HEK293 (cell line): ENCODE measurements at regions not wholly inside any gene's neighbourhood (a gene's known extent, or its start where the extent isn't known, plus 50 kb on each side); places are given as distances from the start of the nearest gene placed in this dataset.

ENCODE experiments used
- CTCF ChIA-PET: fragments of 350-600 bp; formaldehyde crosslinking; extraction: SDS; loops from one replicate; lab custom pipeline; 2021; ENCODE audit warnings: antibody characterized with exemption; lab: Yijun Ruan, JAX
- POLR2A ChIA-PET: fragments of 300-600 bp; formaldehyde crosslinking; extraction: SDS; loops from one replicate; lab custom pipeline; 2020; ENCODE audit warnings: antibody characterized with exemption, inconsistent platforms; lab: Yijun Ruan, JAX
- H3K27ac ChIP-seq: fragments of 200-500 bp; sonication (Bioruptor generic); 2 replicates; pipeline ENCODE4 v1.5.1; 2014; ENCODE audit warnings: low read depth, low read length, control low read depth, inconsistent platforms; ENCODE audit errors: extremely low read depth
- H3K36me3 ChIP-seq, 2 experiments: fragments of 200-500 bp in 1 of 2; sonication (Bioruptor generic) in 1 of 2; 1 replicate in 1 of 2; 2 replicates in 1 of 2; pipeline ENCODE4 v1.5.1; 2014 to 2017; ENCODE audit warnings: inconsistent platforms in 2 of 2, low read length in 2 of 2; ENCODE audit not compliant: control insufficient read depth in 2 of 2, insufficient read depth in 1 of 2
- H3K4me1 ChIP-seq: fragments of 200-500 bp; sonication (Bioruptor generic); 2 replicates; pipeline ENCODE4 v1.5.1; 2014; ENCODE audit warnings: mild to moderate bottlenecking, low read length, inconsistent platforms; ENCODE audit not compliant: control insufficient read depth, insufficient read depth
- H3K4me3 ChIP-seq: 2 replicates; pipeline ENCODE4 v1.5.1; 2011; ENCODE audit warnings: low read depth, mild to moderate bottlenecking, control low read depth, low read length, moderate library complexity
- H3K9me3 ChIP-seq: fragments of 200-500 bp; sonication (Bioruptor generic); 2 replicates; pipeline ENCODE4 v1.5.1; 2014; ENCODE audit warnings: low read depth, low read length, inconsistent platforms; ENCODE audit not compliant: control insufficient read depth, insufficient read depth
- BCL11A ChIP-seq: fragments of 450-650 bp; formaldehyde crosslinking; IDR thresholded peaks from 2 replicates; pipeline ENCODE4 v1.5.1; 2016; ENCODE audit warnings: low read depth, missing biosample characterization, missing genetic modification characterization
- GLI4 ChIP-seq: fragments of 450-650 bp; formaldehyde crosslinking; IDR thresholded peaks from 2 replicates; pipeline ENCODE4 v1.5.1; 2016; ENCODE audit warnings: missing biosample characterization, missing genetic modification characterization
- MEIS1 ChIP-seq: sonication (generic); formaldehyde crosslinking; IDR thresholded peaks from 2 replicates; pipeline ENCODE4 v1.8.1; 2022; ENCODE audit warnings: missing genetic modification reagents, mild to moderate bottlenecking, borderline replicate concordance
- MYNN ChIP-seq: fragments of 450-650 bp; formaldehyde crosslinking; IDR thresholded peaks from 2 replicates; pipeline ENCODE4 v1.5.1; 2016; ENCODE audit warnings: missing biosample characterization, missing genetic modification characterization, borderline replicate concordance
- PRDM1 ChIP-seq: fragments of 450-650 bp; formaldehyde crosslinking; IDR thresholded peaks from 2 replicates; pipeline ENCODE4; 2016; ENCODE audit warnings: missing biosample characterization, missing genetic modification characterization
- SETDB1 ChIP-seq: IDR thresholded peaks from one replicate; pipeline ENCODE4 v1.6.1; 2017; ENCODE audit warnings: mild to moderate bottlenecking, low read length, moderate library complexity, mixed read lengths; ENCODE audit not compliant: insufficient read length
- TRIM28 ChIP-seq: IDR thresholded peaks from 2 replicates; pipeline ENCODE4 v1.6.1; 2011; ENCODE audit warnings: low read length, control low read depth, borderline replicate concordance
- WT1 ChIP-seq: fragments of 450-650 bp; formaldehyde crosslinking; IDR thresholded peaks from 2 replicates; pipeline ENCODE4 v1.5.1; 2016; ENCODE audit warnings: missing biosample characterization, missing genetic modification characterization
- ZFP41 ChIP-seq: fragments of 450-650 bp; formaldehyde crosslinking; IDR thresholded peaks from 2 replicates; pipeline ENCODE4 v1.5.1; 2016; ENCODE audit warnings: missing biosample characterization, missing genetic modification characterization, borderline replicate concordance
- ZNF19 ChIP-seq: fragments of 450-650 bp; formaldehyde crosslinking; IDR thresholded peaks from 2 replicates; pipeline ENCODE4; 2016; ENCODE audit warnings: missing biosample characterization, missing genetic modification characterization, low read depth
- ZNF248 ChIP-seq: fragments of 450-650 bp; formaldehyde crosslinking; IDR thresholded peaks from 2 replicates; pipeline ENCODE4 v1.5.1; 2017; ENCODE audit warnings: missing biosample characterization, missing genetic modification characterization
- ZNF416 ChIP-seq: fragments of 450-650 bp; formaldehyde crosslinking; IDR thresholded peaks from 2 replicates; pipeline ENCODE4 v1.5.1; 2016; ENCODE audit warnings: missing biosample characterization, missing genetic modification characterization
- ZNF777 ChIP-seq: fragments of 450-650 bp; formaldehyde crosslinking; IDR thresholded peaks from 2 replicates; pipeline ENCODE4 v1.5.1; 2017; ENCODE audit warnings: missing biosample characterization, missing genetic modification characterization, borderline replicate concordance
- ZXDB ChIP-seq: fragments of 450-650 bp; formaldehyde crosslinking; IDR thresholded peaks from 2 replicates; pipeline ENCODE4 v1.5.1; 2016; ENCODE audit warnings: missing biosample characterization, missing genetic modification characterization
- TF ChIP-seq, protein P1 (sequence below): fragments of 450-650 bp; formaldehyde crosslinking; IDR thresholded peaks from 2 replicates; pipeline ENCODE4 v1.5.1; 2016; ENCODE audit warnings: missing biosample characterization, missing genetic modification characterization
- TF ChIP-seq, protein P2 (sequence below): IDR thresholded peaks from 2 replicates; pipeline ENCODE4 v1.6.1; 2011; ENCODE audit warnings: mild to moderate bottlenecking, low read depth, low read length, borderline replicate concordance
- TF ChIP-seq, protein P3 (sequence below): fragments of 450-650 bp; formaldehyde crosslinking; IDR thresholded peaks from 2 replicates; pipeline ENCODE4 v1.5.1; 2016; ENCODE audit warnings: missing biosample characterization, missing genetic modification characterization
- TF ChIP-seq, protein P4 (sequence below): fragments of 450-650 bp; formaldehyde crosslinking; IDR thresholded peaks from 2 replicates; pipeline ENCODE4 v1.5.1; 2016; ENCODE audit warnings: missing biosample characterization, missing genetic modification characterization
- TF ChIP-seq, protein P5 (sequence below): fragments of 450-650 bp; formaldehyde crosslinking; IDR thresholded peaks from 2 replicates; pipeline ENCODE4 v1.5.1; 2017; ENCODE audit warnings: missing biosample characterization, missing genetic modification characterization
- TF ChIP-seq, protein P6 (sequence below): fragments of 450-650 bp; formaldehyde crosslinking; IDR thresholded peaks from 2 replicates; pipeline ENCODE4 v1.5.1; 2016; ENCODE audit warnings: missing biosample characterization, missing genetic modification characterization
- TF ChIP-seq, protein P7 (sequence below): fragments of 450-650 bp; formaldehyde crosslinking; optimal IDR thresholded peaks from 2 replicates; pipeline ENCODE3; 2016; ENCODE audit warnings: missing biosample characterization, mild to moderate bottlenecking, missing genetic modification characterization
- TF ChIP-seq, protein P8 (sequence below): fragments of 450-650 bp; formaldehyde crosslinking; IDR thresholded peaks from 2 replicates; pipeline ENCODE4 v1.5.1; 2016; ENCODE audit warnings: missing biosample characterization, missing genetic modification characterization

DNA sequence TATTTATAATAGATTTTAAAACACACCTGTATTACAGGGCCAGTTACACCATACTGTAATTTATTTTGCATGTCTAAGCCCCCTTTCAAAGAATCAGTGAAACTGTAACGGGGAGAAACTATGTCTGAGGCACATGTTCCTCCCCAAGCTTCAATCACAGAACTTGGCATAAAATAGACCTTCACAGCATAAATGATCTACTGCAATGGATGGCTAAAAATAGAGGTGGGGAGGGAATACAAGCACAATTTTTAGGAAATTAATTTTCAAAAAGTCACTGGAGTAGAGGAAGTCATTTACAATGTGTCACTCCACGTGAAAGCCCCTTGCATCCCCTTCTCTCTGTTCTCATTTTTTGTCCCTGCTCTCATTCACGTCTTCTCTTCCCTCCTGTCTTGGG lies 385.2 kb downstream of the TNS3 start (continued):
- TF ChIP-seq, protein P1, sequence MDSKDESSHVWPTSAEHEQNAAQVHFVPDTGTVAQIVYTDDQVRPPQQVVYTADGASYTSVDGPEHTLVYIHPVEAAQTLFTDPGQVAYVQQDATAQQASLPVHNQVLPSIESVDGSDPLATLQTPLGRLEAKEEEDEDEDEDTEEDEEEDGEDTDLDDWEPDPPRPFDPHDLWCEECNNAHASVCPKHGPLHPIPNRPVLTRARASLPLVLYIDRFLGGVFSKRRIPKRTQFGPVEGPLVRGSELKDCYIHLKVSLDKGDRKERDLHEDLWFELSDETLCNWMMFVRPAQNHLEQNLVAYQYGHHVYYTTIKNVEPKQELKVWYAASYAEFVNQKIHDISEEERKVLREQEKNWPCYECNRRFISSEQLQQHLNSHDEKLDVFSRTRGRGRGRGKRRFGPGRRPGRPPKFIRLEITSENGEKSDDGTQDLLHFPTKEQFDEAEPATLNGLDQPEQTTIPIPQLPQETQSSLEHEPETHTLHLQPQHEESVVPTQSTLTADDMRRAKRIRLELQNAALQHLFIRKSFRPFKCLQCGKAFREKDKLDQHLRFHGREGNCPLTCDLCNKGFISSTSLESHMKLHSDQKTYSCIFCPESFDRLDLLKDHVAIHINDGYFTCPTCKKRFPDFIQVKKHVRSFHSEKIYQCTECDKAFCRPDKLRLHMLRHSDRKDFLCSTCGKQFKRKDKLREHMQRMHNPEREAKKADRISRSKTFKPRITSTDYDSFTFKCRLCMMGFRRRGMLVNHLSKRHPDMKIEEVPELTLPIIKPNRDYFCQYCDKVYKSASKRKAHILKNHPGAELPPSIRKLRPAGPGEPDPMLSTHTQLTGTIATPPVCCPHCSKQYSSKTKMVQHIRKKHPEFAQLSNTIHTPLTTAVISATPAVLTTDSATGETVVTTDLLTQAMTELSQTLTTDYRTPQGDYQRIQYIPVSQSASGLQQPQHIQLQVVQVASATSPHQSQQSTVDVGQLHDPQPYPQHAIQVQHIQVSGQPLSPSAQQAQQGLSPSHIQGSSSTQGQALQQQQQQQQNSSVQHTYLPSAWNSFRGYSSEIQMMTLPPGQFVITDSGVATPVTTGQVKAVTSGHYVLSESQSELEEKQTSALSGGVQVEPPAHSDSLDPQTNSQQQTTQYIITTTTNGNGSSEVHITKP = no peak
- no peak for TF ChIP-seq ZXDB
- TF ChIP-seq, protein P2, sequence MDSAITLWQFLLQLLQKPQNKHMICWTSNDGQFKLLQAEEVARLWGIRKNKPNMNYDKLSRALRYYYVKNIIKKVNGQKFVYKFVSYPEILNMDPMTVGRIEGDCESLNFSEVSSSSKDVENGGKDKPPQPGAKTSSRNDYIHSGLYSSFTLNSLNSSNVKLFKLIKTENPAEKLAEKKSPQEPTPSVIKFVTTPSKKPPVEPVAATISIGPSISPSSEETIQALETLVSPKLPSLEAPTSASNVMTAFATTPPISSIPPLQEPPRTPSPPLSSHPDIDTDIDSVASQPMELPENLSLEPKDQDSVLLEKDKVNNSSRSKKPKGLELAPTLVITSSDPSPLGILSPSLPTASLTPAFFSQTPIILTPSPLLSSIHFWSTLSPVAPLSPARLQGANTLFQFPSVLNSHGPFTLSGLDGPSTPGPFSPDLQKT = no peak
- TF ChIP-seq, protein P3, sequence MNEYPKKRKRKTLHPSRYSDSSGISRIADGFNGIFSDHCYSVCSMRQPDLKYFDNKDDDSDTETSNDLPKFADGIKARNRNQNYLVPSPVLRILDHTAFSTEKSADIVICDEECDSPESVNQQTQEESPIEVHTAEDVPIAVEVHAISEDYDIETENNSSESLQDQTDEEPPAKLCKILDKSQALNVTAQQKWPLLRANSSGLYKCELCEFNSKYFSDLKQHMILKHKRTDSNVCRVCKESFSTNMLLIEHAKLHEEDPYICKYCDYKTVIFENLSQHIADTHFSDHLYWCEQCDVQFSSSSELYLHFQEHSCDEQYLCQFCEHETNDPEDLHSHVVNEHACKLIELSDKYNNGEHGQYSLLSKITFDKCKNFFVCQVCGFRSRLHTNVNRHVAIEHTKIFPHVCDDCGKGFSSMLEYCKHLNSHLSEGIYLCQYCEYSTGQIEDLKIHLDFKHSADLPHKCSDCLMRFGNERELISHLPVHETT (tag by site-specific recombination) = no peak
- no peak for TF ChIP-seq TRIM28
- TF ChIP-seq, protein P4, sequence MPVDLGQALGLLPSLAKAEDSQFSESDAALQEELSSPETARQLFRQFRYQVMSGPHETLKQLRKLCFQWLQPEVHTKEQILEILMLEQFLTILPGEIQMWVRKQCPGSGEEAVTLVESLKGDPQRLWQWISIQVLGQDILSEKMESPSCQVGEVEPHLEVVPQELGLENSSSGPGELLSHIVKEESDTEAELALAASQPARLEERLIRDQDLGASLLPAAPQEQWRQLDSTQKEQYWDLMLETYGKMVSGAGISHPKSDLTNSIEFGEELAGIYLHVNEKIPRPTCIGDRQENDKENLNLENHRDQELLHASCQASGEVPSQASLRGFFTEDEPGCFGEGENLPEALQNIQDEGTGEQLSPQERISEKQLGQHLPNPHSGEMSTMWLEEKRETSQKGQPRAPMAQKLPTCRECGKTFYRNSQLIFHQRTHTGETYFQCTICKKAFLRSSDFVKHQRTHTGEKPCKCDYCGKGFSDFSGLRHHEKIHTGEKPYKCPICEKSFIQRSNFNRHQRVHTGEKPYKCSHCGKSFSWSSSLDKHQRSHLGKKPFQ (tag by site-specific recombination) = no peak
- TF ChIP-seq, protein P5, sequence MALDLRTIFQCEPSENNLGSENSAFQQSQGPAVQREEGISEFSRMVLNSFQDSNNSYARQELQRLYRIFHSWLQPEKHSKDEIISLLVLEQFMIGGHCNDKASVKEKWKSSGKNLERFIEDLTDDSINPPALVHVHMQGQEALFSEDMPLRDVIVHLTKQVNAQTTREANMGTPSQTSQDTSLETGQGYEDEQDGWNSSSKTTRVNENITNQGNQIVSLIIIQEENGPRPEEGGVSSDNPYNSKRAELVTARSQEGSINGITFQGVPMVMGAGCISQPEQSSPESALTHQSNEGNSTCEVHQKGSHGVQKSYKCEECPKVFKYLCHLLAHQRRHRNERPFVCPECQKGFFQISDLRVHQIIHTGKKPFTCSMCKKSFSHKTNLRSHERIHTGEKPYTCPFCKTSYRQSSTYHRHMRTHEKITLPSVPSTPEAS (tag by site-specific recombination) = no peak
- TF ChIP-seq MEIS1 = no peak
- TF ChIP-seq ZNF416 (tag by site-specific recombination) = no peak
- no peak for TF ChIP-seq ZNF248 (tag by site-specific recombination)
- TF ChIP-seq, protein P6, sequence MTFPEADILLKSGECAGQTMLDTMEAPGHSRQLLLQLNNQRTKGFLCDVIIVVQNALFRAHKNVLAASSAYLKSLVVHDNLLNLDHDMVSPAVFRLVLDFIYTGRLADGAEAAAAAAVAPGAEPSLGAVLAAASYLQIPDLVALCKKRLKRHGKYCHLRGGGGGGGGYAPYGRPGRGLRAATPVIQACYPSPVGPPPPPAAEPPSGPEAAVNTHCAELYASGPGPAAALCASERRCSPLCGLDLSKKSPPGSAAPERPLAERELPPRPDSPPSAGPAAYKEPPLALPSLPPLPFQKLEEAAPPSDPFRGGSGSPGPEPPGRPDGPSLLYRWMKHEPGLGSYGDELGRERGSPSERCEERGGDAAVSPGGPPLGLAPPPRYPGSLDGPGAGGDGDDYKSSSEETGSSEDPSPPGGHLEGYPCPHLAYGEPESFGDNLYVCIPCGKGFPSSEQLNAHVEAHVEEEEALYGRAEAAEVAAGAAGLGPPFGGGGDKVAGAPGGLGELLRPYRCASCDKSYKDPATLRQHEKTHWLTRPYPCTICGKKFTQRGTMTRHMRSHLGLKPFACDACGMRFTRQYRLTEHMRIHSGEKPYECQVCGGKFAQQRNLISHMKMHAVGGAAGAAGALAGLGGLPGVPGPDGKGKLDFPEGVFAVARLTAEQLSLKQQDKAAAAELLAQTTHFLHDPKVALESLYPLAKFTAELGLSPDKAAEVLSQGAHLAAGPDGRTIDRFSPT = no peak
- TF ChIP-seq ZFP41 (tag by site-specific recombination) = no peak
- TF ChIP-seq, all 188 proteins: peak for 0

DNA sequence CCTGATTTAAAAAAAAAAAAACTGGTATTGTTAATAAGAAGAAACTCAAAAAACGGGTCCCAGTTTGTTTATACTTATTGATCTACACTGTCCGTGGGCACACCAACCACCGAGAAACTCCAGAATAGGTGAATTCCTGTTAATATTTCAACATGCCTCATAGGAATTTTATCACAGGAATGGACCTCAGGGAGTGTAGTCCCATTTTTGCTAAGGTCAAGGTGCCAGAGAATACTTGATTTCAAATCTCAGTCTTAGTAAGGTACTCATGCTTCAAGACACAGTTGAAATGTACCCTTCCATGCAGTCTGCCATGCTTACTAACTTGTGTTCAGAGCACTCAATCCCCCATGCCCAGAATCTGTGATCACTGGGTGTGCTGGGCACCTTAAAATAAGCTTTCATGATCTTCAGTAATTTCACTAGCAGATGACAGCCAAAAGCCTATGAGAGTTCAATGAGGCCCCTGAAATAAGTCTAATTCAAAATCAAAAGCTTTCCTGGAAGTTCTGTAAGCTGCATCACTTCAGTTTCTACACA lies 385.7 kb downstream of the TNS3 start:
- CTCF ChIA-PET = no interaction called here
- POLR2A ChIA-PET = no interaction called here
- H3K36me3 ChIP-seq = no peaks in the 10 kb centered on the region
- H3K9me3 ChIP-seq = no peaks in the 10 kb centered on the region
- TF ChIP-seq, protein P7, sequence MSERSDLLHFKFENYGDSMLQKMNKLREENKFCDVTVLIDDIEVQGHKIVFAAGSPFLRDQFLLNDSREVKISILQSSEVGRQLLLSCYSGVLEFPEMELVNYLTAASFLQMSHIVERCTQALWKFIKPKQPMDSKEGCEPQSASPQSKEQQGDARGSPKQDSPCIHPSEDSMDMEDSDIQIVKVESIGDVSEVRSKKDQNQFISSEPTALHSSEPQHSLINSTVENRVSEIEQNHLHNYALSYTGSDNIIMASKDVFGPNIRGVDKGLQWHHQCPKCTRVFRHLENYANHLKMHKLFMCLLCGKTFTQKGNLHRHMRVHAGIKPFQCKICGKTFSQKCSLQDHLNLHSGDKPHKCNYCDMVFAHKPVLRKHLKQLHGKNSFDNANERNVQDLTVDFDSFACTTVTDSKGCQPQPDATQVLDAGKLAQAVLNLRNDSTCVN (tag by site-specific recombination) = no peak
- no peak for TF ChIP-seq PRDM1 (tag by site-specific recombination)
- TF ChIP-seq, protein P8, sequence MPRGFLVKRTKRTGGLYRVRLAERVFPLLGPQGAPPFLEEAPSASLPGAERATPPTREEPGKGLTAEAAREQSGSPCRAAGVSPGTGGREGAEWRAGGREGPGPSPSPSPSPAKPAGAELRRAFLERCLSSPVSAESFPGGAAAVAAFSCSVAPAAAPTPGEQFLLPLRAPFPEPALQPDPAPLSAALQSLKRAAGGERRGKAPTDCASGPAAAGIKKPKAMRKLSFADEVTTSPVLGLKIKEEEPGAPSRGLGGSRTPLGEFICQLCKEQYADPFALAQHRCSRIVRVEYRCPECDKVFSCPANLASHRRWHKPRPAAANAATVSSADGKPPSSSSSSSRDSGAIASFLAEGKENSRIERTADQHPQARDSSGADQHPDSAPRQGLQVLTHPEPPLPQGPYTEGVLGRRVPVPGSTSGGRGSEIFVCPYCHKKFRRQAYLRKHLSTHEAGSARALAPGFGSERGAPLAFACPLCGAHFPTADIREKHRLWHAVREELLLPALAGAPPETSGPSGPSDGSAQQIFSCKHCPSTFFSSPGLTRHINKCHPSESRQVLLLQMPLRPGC = no peak
- TF ChIP-seq GLI4 (tag by site-specific recombination) = no peak
- no peak for TF ChIP-seq ZNF19 (tag by site-specific recombination)
- TF ChIP-seq ZNF777 (tag by site-specific recombination) = no peak
- TF ChIP-seq BCL11A (tag by site-specific recombination) = no peak
- no peak for TF ChIP-seq MYNN
- TF ChIP-seq SETDB1 = no peak
- no peak for TF ChIP-seq WT1 (tag by site-specific recombination)
- H3K27ac ChIP-seq = no peak overlapping the region
- H3K4me1 ChIP-seq = no peaks in the 10 kb centered on the region
- no peak overlapping the region for H3K4me3 ChIP-seq
